Mammary epithelial cell (primary cell): ENCODE measurements at regions not wholly inside any gene's neighbourhood (a gene's known extent, or its start where the extent isn't known, plus 50 kb on each side); places are given as distances from the start of the nearest gene placed in this dataset.

Experiments
- CTCF ChIP-seq, 2 donors: IDR thresholded peaks in 1 of 2; conservative IDR thresholded peaks in 1 of 2; 2 replicates each; pipeline ENCODE4 v1.5.1; 2011 to 2012; ENCODE audit warnings: inconsistent platforms in 2 of 2, low read length in 2 of 2, mild to moderate bottlenecking in 2 of 2, control low read depth in 1 of 2, low read depth in 1 of 2; ENCODE audit not compliant: insufficient read depth in 1 of 2; ENCODE audit errors: extremely low read depth in 1 of 2
- EZH2 ChIP-seq: IDR thresholded peaks from 2 replicates; pipeline ENCODE4 v1.6.1; 2012; ENCODE audit warnings: low read length, inconsistent platforms, borderline replicate concordance

GRCh38 chr2:204293884-204294747 is 251.2 kb upstream of the PARD3B start:
- TF ChIP-seq CTCF (conservative IDR thresholded peaks at IDR 0.05 in 1 of 2, IDR thresholded peaks at IDR 0.05 in 1 of 2; ENCODE audit: extremely low read depth in 1 of 2, insufficient read depth in 1 of 2, low read depth in 1 of 2, low read length in 2 of 2), result no peak
- TF ChIP-seq EZH2, result no peak
